GDM1 (cell line): ENCODE measurements at regions not wholly inside any gene's neighbourhood (a gene's known extent, or its start where the extent isn't known, plus 50 kb on each side); places are given as distances from the start of the nearest gene placed in this dataset.
"Not testable (repeated sequence)": the region's sequence is repeated elsewhere in the genome, so short reads cannot be mapped to it uniquely, and the experiment has no call there.

ENCODE experiments used
- DNase-seq: peaks from one replicate; lab custom pipeline; 2025; lab: John Stamatoyannopoulos, UW

DNA sequence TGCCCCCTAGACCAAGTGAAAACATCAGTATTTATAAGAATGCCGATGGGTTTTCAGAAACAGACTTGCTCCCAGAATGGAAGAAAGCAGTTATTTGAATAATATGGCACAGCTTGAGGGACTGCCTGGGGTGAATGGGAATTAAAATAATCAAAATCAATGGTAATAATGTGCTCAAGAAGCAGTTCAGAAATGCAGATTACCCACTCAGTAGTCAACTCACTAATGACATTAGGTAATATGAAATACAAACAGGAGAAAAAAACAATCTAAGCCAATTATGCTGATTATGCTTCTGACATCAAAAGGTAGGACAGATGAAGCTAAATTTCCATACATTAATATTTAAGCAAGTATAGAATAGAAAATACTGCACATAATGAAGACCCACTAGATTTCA is 179.3 kb downstream of the ENC1 start:
- no peak for DNase-seq

DNA sequence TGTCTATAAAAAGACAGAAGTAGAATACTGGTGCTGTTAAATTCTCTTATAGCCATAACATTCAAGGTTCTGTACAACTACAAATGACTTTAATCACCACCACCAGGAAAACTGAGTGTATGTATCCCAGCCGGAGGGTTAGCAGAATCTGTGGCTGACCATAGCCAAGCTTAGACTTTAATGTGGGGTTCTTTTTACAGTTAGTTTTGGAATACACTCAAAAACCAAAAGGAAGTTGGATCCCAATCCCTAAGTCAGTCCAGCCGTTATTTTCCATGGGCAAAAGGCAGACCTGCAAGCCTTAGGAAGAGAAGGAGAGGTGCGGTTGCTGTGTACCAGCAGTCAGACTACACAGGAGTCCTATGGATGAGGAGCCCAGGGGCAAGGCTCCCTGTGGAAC is 179.8 kb downstream of the ENC1 start:
- DNase-seq, result no peak

DNA sequence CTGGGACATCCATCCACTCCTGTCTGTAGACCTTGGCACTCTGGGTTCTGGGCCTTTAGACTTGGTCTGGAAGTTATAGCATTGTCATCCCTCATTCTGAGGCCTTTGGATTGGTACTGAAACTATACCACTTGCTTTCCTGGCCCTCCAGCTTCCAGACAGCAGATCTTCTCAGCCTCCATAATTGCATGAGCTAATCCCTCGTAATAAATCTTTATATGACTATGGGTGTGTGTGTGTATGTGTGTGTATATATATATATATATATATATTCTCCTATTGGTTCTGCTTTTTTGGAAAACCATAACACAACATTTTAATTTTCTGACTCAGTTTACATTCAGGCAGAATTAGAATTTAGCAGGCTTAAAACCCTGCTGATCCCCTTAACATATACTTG is 180.5 kb downstream of the ENC1 start:
- no peak for DNase-seq

DNA sequence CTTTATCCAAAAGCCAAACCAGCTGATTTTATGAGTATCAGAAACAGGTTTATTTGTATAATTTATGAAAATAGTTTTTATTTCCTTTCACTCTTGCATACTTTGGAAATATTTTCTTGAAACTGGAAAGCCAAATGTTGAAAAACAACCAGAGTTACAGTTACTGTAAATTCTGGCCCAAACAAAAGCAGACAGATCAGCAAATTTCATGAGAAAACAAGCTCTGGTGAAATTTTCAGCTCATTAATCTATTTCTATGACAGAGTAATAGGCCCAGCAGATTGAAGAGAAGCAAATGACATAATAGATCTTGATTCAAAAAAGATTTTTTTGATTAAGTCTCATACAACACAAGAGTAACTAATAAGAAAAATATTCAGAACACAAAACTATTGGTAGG is 182.7 kb downstream of the ENC1 start:
- no peak for DNase-seq

DNA sequence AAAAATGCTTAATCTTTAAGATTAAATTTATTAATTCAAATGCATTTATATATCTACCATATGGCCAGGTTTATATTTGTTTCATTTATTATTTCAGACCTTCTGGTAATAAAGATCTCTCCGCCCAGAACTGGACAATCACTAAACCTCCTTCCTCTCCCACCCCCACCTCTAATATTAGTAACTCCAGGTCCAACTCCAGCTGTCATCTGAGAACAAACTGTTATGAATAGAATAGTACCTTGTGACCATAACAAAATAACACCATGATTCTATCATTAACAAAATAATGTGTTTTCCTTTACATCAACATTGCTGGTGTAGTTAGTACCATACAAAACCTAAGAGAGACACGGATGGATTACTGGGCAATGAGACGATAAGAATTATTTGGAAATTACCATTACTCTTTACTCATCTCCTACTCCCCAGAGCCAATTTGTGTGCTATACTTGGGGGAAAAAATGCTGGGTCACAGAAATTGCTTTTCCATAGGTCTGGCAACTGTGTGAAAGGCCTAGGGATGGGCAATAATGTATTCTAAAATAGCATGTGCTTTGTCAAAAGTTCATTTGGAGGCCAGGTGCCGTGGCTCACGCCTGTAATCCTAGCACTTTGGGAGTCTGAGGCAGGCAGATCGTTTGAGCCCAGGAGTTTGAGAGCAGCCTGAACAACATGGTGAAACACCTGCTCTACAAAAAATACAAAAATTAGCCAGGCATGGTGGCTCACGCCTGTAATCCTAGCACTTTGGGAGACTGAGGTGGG is 186.1 kb downstream of the ENC1 start:
- no peak for DNase-seq

DNA sequence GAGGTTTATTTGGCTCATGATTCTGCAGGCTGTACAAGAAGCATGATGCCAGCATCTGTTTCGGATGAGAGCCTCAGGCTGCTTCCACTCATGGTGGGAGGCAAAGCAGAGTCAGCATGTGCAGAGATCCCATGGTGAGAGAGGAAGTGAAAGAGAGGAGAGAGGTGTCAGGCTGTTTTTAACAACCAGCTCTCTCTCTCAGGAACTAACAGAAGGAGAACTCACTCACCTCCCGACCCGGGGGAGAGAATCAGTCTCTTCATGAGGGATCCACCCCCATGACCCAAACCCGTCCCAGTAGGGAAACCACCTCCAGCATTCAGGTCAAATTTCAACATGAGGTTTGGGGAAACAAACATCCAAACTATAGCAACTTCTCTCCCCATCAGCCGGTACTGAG is 187.7 kb downstream of the ENC1 start:
- DNase-seq, result no peak

DNA sequence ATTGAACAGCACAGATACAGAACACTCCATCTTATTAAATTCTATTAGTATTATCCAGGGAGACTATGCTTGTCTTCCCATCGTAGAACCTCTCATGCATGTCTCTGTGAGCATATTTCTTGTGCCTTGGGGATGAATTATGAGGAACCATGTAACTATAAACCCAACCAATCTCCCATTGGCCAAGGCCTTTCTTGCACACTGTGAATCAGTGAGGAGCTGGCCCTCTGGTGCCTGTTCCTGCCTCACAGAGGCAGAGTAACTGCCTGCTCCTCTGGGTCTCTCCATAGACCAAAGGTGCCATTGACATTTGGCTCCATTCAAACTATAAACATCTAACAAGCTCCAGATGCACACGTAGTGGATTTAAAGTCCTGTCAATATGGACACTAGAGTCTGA is 190.4 kb downstream of the ENC1 start:
- no peak for DNase-seq

DNA sequence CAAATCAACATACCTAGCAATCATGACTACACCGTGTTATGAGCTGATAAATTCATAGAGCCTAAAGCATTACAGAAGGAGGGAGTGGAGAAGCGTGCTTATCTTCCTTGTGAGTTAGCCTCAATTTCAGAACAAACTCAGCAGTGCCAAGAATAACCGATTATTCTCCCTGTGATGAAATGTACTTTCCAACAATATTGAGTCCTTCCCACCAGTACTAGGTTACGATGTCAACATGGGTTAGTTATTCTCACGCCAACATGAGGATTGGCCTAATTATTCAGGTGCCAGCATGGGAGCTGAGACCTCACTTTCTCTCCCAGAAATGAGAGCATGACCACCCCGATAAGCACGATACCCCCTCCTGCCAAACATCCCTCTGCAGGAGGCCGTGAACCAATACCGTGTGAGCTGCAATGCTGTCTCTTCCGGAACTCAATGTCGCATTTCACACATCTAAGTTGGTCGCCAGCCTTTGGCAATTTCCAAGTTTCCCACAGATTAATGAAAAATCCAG is 193.7 kb downstream of the ENC1 start:
- DNase-seq, result no peak

DNA sequence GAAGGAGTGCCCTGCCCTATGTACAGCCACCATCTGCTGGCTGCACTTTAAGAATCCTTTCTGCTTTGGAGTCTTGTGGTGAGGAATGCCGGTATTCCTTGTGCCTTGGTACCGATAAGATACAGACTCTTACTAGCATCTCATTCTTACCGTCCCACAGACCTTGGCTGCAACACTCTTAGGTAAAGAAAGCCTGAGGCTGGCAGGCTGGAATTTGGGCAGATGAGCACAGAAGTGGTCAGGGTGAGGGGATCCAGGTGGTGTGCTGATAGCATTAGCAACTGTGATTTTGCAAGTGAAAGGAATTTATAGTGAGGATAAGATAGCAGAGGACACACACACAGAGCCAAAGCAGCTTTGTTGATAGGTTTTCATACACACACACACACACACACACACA is 198.1 kb downstream of the ENC1 start:
- DNase-seq, result no peak

DNA sequence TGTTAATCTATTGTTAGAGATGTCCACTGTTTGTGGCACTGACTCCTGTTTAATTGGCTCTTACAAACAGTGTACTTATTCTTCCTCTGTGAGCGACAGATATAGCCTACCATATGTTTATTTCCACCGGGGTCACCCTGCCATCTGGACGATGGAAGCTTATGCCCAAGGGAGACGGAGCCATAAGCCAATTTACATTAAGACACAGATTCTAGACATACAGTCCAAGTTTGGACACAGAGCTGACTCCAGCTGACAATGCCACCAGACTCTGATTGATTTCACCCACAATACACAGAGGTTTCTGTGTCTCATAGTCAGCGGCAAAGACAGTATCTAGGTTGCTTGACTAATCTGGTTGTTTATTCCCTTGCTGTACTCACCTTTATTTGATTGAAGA is 198.9 kb downstream of the ENC1 start:
- no peak for DNase-seq

DNA sequence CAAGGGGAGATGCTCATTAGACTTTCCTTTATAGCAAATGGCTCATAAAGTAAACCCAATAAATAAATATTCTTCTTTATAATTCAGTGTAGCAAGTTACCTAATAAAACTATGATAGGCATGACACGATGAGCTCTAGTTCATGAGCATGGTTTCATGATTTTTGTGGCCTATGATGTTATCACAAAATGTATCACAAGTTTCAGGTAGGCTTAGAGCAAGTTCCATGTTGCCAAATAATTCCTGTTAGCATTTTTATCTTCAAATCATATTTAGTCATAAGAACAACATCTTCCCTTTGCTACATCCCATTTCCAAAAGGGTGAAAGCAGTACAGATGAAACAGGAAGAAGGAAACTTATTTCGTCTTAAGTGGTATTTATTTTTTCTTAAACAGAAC is 200.2 kb downstream of the ENC1 start:
- no peak for DNase-seq

DNA sequence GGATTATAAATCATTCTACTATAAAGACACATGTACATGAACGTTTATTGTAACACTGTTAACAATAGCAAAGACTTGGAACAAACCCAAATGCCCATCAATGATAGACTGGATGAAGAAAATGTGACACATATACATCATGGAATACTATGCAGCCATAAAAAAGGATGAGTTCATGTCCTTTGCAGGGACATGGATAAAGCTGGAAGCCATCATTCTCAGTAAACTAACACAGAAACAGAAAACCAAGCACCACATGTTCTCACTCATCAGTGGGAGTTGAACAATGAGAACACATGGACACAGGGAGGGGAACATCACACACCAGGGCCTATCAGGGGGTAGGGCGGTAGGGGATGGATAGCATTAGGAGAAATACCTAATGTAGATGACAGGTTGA is 202.7 kb downstream of the ENC1 start:
- not testable (repeated sequence) for DNase-seq

DNA sequence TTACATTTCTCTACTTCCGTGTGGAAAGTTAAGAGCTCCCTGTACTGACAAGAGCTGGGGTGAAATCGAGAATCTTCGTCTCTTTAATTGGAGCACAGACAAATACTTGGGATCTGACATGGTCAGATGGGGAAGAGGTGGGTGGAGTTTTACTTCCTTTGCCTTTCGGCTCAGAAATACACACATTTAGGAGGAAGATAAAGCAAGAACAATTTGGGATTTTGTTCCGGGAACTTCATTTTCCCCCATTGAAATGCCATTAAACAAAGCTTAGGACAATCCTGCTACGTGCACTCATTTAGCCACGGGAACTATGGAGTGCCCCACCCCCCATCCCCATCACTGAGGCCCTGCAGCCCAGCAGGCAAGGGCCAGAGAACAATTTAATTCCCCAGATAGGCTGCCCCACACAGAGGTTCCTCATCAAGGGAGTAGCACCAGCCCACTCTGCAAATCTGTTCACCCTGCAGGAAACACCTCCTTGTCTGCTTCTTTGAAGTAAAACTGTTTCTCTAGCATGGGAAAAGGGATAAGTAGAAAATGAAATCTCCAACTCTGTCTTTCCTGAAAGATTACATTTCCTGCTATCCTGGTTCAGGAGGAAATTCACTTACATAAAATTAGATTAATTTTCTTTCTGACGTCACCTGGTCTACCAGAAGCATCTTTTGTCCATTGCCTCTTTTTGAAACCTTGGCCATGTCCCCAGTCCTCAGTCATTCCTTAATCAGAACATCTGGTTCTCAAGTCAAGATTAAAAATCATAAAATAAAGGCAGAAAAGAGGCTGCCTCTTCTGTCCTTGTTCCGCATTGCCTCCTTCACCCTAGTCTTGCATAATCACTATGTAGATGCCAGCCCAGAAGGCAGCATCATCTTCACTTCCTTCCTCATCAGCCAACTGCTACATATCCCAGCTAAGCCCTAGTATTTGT is 206.4 kb downstream of the ENC1 start:
- DNase-seq, result no peak

DNA sequence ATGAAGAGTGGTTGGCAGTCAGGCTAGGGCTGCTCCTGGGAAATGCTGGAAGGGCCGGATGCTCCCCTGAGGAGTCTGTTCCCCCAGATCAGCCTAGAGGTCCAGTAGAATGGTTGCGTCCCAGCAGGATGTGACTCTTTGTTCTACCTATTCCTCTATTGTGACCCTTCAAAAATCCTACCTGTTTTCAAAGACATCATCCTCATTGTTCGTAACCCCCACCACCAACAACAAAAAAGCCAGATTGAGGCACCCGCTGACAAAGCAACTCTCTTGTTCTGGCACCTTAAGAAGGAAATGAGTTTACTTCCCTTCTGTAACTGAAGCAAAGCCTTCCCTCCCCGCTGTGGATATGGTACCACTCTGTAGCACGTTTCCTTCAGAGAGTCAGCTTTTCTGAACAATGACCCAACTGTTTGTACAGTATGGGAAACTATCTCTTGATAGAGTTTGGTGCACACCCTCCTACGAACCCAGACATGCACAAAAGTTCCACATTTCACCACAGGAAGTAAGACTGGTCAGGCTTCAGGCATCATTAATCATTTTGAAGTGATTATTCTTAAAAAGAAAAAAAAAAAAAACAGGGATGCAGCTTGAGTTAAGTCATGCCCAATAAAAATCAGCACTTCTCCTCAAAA is 207.2 kb downstream of the ENC1 start:
- DNase-seq, result peak; percentile 62

DNA sequence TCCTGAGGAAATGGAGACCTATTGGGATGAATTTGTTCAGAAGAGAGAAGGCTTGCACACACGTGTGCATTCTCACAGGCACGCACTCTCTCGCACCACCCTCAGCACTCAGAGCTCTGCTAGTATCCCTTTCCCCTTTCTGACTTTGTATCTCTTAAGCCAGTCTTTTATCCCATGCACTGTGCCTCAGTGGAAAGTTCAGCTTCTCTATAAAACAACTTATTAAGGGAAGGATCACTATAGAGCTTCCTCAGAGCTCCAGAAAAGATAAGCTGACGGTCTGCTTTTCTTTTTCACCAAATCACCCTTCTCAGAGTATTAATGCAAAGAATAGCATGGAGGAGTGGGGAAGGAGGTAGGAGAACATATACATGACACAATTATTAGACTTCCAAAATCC is 207.8 kb downstream of the ENC1 start:
- DNase-seq, result no peak

DNA sequence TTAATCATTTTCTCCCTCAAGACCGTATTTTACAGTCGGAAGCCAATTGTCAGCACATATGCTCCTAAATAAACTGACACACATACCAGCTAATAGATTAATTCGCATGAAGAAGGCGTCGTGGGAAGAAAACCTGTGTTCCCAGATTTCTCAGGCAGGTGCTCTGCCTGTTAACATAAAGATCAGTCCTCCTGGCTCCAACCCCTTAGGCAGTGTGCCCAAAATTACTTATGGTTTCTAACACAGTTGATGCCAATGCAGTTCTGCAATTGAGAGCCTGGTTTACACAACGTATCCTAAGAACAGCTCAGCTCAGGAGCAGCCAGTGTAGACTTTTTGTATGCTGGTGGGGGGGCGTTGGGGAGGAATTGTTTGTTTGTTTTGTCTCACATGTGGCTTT is 208.3 kb downstream of the ENC1 start:
- DNase-seq, result no peak

DNA sequence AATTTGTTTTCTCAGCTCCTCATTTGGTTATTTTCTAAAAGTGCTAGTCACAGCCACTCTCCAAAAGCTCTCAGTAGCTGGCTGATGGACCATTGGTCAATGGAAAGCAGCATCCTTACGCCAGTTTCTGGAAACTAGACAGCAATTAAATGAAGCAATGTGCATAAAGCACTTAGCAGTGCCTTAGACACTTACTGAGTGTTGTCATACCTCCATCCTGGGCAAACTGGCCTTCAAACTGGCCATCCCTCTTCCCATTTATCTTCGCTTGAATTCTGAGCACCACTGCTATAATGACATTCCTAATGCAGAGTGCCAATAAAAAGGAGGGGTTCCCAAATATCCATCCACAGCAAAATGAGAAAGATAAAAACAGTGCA is 209.2 kb downstream of the ENC1 start:
- DNase-seq, result no peak

DNA sequence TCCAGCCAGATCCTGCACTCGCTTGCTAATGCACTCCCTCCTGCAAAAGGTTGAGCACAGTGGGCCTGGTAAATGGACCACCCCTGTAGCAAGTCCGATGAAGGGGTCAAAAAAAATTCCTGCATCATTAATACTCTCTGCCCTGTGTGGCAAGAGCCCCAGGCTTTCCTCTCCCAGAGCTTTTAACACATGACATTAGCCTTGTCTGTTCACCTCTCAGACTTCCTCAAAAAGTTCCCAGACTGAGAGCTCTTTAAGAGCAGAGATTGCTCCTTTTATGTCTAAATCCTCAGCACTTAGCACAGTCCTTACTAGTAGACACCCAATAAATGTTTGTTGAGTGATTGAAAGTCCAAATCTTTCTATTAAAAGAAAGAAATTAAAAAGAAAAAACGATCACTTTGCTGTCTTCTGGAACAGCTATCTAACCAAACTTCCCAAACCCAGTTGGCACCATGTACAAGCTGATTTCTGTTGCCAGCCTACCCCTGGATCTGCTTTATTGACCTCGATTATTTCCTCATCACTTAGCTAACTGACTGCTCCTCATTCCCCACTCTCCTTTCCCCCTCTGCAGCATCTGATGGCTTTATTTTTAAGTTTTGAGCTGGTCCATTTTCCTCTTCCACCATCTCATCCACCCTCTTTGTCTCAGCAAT is 209.8 kb downstream of the ENC1 start:
- DNase-seq, result no peak

DNA sequence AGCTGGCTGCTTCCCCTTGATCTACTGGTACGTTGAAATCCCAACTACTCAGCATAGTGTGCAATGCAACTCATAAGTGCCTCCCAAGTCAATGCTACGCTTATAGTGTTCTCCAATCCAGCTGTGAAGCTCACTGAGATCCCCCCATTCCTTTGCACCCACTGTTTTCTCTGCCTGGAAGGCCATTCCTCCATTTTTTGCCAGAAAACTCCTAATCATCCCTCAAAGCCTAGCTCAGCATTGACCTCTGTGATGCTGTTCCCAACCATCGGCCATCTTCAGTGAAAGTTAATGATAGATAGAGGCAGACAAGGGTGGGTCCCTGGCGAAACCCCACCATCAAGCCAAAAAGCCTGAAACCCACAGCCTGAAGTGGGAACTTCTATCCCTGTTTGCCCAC is 211.0 kb downstream of the ENC1 start:
- no peak for DNase-seq

DNA sequence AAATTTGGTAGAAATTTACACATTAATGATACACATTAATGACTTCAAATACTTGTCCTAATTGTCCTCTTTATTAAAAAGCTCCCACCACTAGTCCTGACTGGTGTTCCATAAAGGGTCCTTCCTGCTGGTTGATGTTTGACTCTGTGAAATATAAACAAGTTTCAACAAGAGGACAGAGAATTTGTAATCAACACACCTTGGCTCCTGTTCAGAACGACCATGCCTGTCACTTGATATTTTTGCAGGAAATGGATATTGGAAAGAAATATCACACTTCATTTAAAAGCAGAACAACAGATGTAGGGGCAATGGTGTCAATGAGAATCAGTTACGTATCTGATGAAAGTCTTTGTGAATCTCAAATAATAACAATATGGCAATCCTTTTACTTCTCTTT is 211.7 kb downstream of the ENC1 start:
- DNase-seq, result no peak

DNA sequence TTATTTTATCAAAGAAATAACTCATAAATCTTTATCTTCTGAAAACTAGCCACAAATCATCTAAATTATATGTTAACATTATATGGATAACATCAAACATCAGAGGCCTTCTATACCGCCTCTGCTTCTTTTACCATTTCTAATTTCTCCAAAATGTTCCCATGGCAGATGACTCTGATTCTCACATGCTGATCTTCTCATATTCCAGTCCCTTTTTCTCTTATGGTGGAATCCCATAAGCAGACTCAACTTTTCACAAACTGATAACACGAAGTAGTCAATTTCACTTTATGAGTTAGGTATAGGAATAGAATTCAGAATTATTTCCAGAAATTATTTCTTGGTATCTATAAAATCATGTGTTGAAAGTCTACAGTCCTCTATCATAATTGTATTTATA is 212.3 kb downstream of the ENC1 start:
- no peak for DNase-seq

DNA sequence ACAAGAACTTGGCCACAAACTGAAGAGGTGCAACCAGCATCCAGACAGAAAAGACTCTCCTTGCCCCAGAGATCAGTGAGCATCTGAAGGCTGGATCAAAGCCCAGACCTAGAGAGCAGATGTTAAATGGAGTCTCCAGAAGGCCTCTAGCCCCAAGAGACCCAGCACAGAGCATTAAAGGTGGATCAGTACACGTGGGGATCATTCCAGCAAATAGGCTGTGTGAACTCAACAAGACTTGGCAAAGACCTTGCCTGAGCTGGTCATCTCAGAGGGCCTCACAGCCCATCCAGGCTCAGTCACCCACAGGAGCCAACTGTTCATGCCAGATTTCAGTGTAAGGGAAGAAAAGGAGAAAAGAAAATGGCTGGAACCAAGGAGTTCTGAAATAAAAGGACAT is 214.0 kb downstream of the ENC1 start:
- DNase-seq, result no peak
